Esophagus squamous epithelium (tissue), 4 donors: ENCODE measurements at regions not wholly inside any gene's neighbourhood (a gene's known extent, or its start where the extent isn't known, plus 50 kb on each side); places are given as distances from the start of the nearest gene placed in this dataset.

Experiments used
- CTCF ChIP-seq, 6 experiments: fragments of 450-650 bp in 4 of 6; fragments of 200-600 bp in 2 of 6; sonication (generic) in 2 of 6; IDR thresholded peaks; one replicate each; pipeline ENCODE4 v1.5.1; 2016 to 2019; ENCODE audit warnings: antibody characterized with exemption in 6 of 6, mild to moderate bottlenecking in 4 of 6, moderate library complexity in 4 of 6
- POLR2A ChIP-seq, 4 donors: fragments of 450-650 bp; IDR thresholded peaks; one replicate each; pipeline ENCODE4 v1.6.1; 2017; ENCODE audit warnings: antibody characterized with exemption in 4 of 4, mild to moderate bottlenecking in 4 of 4, moderate library complexity in 3 of 4

DNA sequence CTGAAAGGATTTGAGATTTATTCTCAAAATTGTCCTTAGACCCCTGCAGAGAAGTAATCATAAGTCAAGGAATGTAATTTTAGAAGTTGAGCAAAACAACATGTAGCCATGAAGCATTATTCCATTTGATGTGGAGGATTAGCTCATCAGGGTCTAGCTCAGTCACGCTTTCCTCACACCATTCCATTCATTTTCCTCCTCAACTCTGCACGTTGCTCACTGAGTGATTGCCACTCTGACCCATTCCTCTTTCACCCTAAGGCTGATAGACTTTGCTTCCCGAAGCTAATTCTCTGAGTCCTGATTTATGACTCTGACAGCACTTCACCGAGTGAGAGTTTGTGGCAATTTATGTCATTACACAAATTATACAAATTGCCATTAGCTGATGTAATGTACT is 820.6 kb upstream of the PIK3C3 start:
- TF ChIP-seq POLR2A (IDR thresholded peaks at IDR 0.05) (no peak), CTCF (IDR thresholded peaks at IDR 0.05) (no peak)
